Fibroblast of mammary gland (primary cell): ENCODE measurements at regions not wholly inside any gene's neighbourhood (a gene's known extent, or its start where the extent isn't known, plus 50 kb on each side); places are given as distances from the start of the nearest gene placed in this dataset.
"Not testable (repeated sequence)": the region's sequence is repeated elsewhere in the genome, so short reads cannot be mapped to it uniquely, and the experiment has no call there.

Experiments
- DNase-seq: peaks from one replicate; pipeline ENCODE4 v3.0.0-alpha.2; 2010; ENCODE audit warnings: low read depth
- H3K4me3 ChIP-seq: 2 replicates; pipeline ENCODE4 v1.5.1; 2011; ENCODE audit warnings: low read depth, mild to moderate bottlenecking, low read length, moderate library complexity; ENCODE audit not compliant: control insufficient read depth
- CTCF ChIP-seq: conservative IDR thresholded peaks from 2 replicates; pipeline ENCODE4 v1.5.1; 2011; ENCODE audit warnings: low read depth, low read length, inconsistent platforms; ENCODE audit not compliant: control insufficient read depth, insufficient read depth

GRCh38 chr5:126677121-126677520, 76.4 kb downstream of the PHAX start:
- no peak for DNase-seq
- no peak for TF ChIP-seq CTCF

GRCh38 chr5:126680191-126680817, 79.6 kb downstream of the PHAX start:
- no peak for TF ChIP-seq CTCF
- no peak overlapping the region for H3K4me3 ChIP-seq
- DNase-seq = peak; percentile 57

More at GRCh38 chr5:126677121-126677520, 76.4 kb downstream of the PHAX start:
- no peak overlapping the region for H3K4me3 ChIP-seq

DNA sequence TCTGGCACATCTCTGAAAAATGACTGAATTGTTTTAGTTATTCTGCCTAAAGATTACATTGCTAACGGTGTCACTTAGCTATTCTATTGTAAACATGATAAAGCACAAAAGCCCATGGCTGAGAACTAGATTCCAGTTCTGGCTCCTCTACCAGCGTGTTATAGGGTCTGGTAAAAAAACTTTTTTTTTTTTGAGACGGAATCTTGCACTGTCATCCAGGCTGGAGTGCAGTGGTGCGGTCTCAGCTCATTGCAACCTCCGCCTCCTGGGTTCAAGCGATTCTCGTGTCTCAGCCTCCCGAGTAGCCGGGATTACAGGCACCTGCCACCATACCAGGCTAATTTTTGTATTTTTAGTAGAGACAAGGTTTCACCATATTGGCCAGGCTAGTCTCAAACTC, 80.6 kb downstream of the PHAX start:
- not testable (repeated sequence) for H3K4me3 ChIP-seq, DNase-seq

DNA sequence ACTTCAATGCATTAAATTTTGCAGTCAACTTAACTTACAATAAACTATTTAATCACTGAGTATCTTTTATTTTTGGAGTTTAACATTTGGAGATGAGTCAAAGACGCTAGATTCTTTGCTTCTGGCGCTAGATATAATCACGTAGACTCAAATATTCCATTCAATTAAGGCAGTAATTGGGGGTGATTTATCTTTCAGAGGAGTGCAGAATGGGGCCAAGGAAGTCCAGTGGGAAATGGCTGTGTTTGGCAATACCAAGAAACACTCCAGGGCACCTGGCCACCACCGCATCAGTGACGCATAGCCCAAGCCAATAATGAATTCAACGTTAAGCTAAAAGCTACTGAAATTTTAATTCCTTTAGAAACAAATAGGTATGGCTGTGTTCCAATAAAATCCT, 81.2 kb downstream of the PHAX start:
- no peak overlapping the region for H3K4me3 ChIP-seq
- no peak for TF ChIP-seq CTCF
- peak; percentile 74 for DNase-seq

DNA sequence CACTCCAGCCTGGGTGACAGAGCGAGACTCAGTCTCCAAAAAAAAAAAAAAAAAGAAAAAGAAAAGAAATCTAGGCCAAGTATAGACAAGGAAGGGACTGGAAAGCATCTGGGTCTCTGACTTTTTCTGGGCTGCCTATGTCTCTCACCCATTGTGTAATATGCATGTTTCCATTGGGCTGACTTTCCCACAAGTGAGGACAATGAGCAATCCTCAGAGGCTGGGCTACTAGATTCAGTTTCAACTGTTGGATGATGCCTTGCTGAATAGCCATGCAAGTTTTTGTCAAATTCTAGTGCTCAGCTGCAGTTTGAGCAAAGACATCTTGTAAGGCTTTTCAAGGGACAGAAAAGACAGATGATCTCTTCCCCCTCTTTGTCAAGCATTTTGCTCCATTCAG, 82.1 kb downstream of the PHAX start:
- H3K4me3 ChIP-seq = no peak overlapping the region
- peak; percentile 34 for DNase-seq
- no peak for TF ChIP-seq CTCF

GRCh38 chr5:126683912-126684311, 83.2 kb downstream of the PHAX start:
- H3K4me3 ChIP-seq = no peak overlapping the region
- TF ChIP-seq CTCF = no peak
- DNase-seq = no peak

- DNase-seq, H3K4me3 ChIP-seq: not testable (repeated sequence)
These were observed 84.1 kb downstream of the PHAX start for GRCh38 chr5:126684656-126685442.
